ENCODE measurements at regions not wholly inside any gene's neighbourhood (a gene's known extent, or its start where the extent isn't known, plus 50 kb on each side); places are given as distances from the start of the nearest gene placed in this dataset.
A peak's percentile ranks its signal among the peaks of the same experiment; 100 is the strongest.

- no peak overlapping the region for H3K4me3 Mint-ChIP-seq
- H3K9me3 Mint-ChIP-seq, result no peaks in the 10 kb centered on the region
- H3K4me1 Mint-ChIP-seq, result peaks cover 0 to 1% (median 0%) of the 10 kb centered on the region in 3 donors
- H3K36me3 Mint-ChIP-seq, result peaks cover 2% of the 10 kb centered on the region
- no peak overlapping the region for H3K27ac Mint-ChIP-seq
- H3K27me3 Mint-ChIP-seq, result no peaks in the 10 kb centered on the region
These were observed 328.5 kb upstream of the ZEB2 start for GRCh38 chr2:144848423-144848822.

- Mint-ChIP-seq H3K4me1 (peaks cover 0 to 1% (median 0%) of the 10 kb centered on the region in 3 donors), H3K36me3 (peaks cover 2% of the 10 kb centered on the region), H3K9me3 (no peaks in the 10 kb centered on the region), H3K27ac (no peak overlapping the region), H3K4me3 (no peak overlapping the region), H3K27me3 (no peaks in the 10 kb centered on the region)
These were observed 327.6 kb upstream of the ZEB2 start for GRCh38 chr2:144847347-144848080.

GRCh38 chr2:144836635-144837350 is 316.9 kb upstream of the ZEB2 start:
- Mint-ChIP-seq H3K27me3 (no peaks in the 10 kb centered on the region), H3K4me1 (no peaks in the 10 kb centered on the region), H3K36me3 (no peaks in the 10 kb centered on the region), H3K4me3 (no peak overlapping the region), H3K27ac (no peak overlapping the region), H3K9me3 (no peaks in the 10 kb centered on the region)

GRCh38 chr2:144835634-144836350 is 315.9 kb upstream of the ZEB2 start:
- no peak overlapping the region for H3K27ac Mint-ChIP-seq
- no peaks in the 10 kb centered on the region for H3K36me3 Mint-ChIP-seq
- no peak overlapping the region for H3K4me3 Mint-ChIP-seq
- no peaks in the 10 kb centered on the region for H3K9me3 Mint-ChIP-seq
- no peaks in the 10 kb centered on the region for H3K27me3 Mint-ChIP-seq
- H3K4me1 Mint-ChIP-seq, result no peaks in the 10 kb centered on the region

GRCh38 chr2:144834998-144835633 is 315.2 kb upstream of the ZEB2 start:
- Mint-ChIP-seq H3K4me3 (no peak overlapping the region), H3K36me3 (no peaks in the 10 kb centered on the region), H3K27me3 (no peaks in the 10 kb centered on the region), H3K4me1 (no peaks in the 10 kb centered on the region), H3K27ac (no peak overlapping the region), H3K9me3 (no peaks in the 10 kb centered on the region)

- Mint-ChIP-seq H3K9me3 (no peaks in the 10 kb centered on the region), H3K27me3 (no peaks in the 10 kb centered on the region), H3K36me3 (no peaks in the 10 kb centered on the region), H3K27ac (no peak overlapping the region), H3K4me1 (no peaks in the 10 kb centered on the region), H3K4me3 (no peak overlapping the region)
These were observed 314.4 kb upstream of the ZEB2 start for GRCh38 chr2:144834363-144834762.

- Mint-ChIP-seq H3K4me1 (no peaks in the 10 kb centered on the region), H3K4me3 (no peak overlapping the region), H3K27ac (no peak overlapping the region), H3K36me3 (no peaks in the 10 kb centered on the region), H3K27me3 (no peaks in the 10 kb centered on the region), H3K9me3 (no peaks in the 10 kb centered on the region)
These were observed 313.2 kb upstream of the ZEB2 start for GRCh38 chr2:144833075-144833637.

- Mint-ChIP-seq H3K4me1 (no peaks in the 10 kb centered on the region), H3K36me3 (no peaks in the 10 kb centered on the region), H3K27ac (no peak overlapping the region), H3K4me3 (no peak overlapping the region), H3K9me3 (no peaks in the 10 kb centered on the region), H3K27me3 (no peaks in the 10 kb centered on the region)
These were observed 312.1 kb upstream of the ZEB2 start for GRCh38 chr2:144832048-144832447.

- no peaks in the 10 kb centered on the region for H3K9me3 Mint-ChIP-seq
- H3K4me1 Mint-ChIP-seq, result no peaks in the 10 kb centered on the region
- H3K27ac Mint-ChIP-seq, result no peak overlapping the region
- no peak overlapping the region for H3K4me3 Mint-ChIP-seq
- H3K36me3 Mint-ChIP-seq, result no peaks in the 10 kb centered on the region
- no peaks in the 10 kb centered on the region for H3K27me3 Mint-ChIP-seq
These were observed 310.6 kb upstream of the ZEB2 start for GRCh38 chr2:144830543-144830942.

GRCh38 chr2:144827404-144827803 is 307.5 kb upstream of the ZEB2 start:
- H3K27me3 Mint-ChIP-seq, result no peaks in the 10 kb centered on the region
- H3K4me3 Mint-ChIP-seq, result no peak overlapping the region
- no peaks in the 10 kb centered on the region for H3K36me3 Mint-ChIP-seq
- no peaks in the 10 kb centered on the region for H3K9me3 Mint-ChIP-seq
- no peaks in the 10 kb centered on the region for H3K4me1 Mint-ChIP-seq
- no peak overlapping the region for H3K27ac Mint-ChIP-seq

- no peaks in the 10 kb centered on the region for H3K27me3 Mint-ChIP-seq
- peaks cover 0 to 3% (median 2%) of the 10 kb centered on the region in 3 donors for H3K9me3 Mint-ChIP-seq
- no peaks in the 10 kb centered on the region for H3K4me1 Mint-ChIP-seq
- no peak overlapping the region for H3K27ac Mint-ChIP-seq
- H3K36me3 Mint-ChIP-seq, result peaks cover 1% of the 10 kb centered on the region
- no peak overlapping the region for H3K4me3 Mint-ChIP-seq
These were observed 306.2 kb upstream of the ZEB2 start for GRCh38 chr2:144826105-144826504.

- H3K27me3 Mint-ChIP-seq, result no peaks in the 10 kb centered on the region
- no peak overlapping the region for H3K4me3 Mint-ChIP-seq
- no peaks in the 10 kb centered on the region for H3K4me1 Mint-ChIP-seq
- H3K9me3 Mint-ChIP-seq, result peaks cover 0 to 3% (median 2%) of the 10 kb centered on the region in 3 donors
- H3K27ac Mint-ChIP-seq, result peak overlapping the region in 1 of 3 donors; percentile 0
- H3K36me3 Mint-ChIP-seq, result peaks cover 1% of the 10 kb centered on the region
These were observed 305.6 kb upstream of the ZEB2 start for GRCh38 chr2:144825331-144826020.

GRCh38 chr2:144824306-144825080 is 304.6 kb upstream of the ZEB2 start:
- H3K27me3 Mint-ChIP-seq, result no peaks in the 10 kb centered on the region
- H3K4me1 Mint-ChIP-seq, result no peaks in the 10 kb centered on the region
- H3K9me3 Mint-ChIP-seq, result peaks cover 0 to 3% (median 2%) of the 10 kb centered on the region in 3 donors
- peaks cover 1% of the 10 kb centered on the region for H3K36me3 Mint-ChIP-seq
- peak overlapping the region in 1 of 3 donors; percentile 0 for H3K27ac Mint-ChIP-seq
- H3K4me3 Mint-ChIP-seq, result no peak overlapping the region

GRCh38 chr2:144822966-144823365 is 303.0 kb upstream of the ZEB2 start:
- H3K9me3 Mint-ChIP-seq, result peaks cover 0 to 3% (median 2%) of the 10 kb centered on the region in 3 donors
- H3K36me3 Mint-ChIP-seq, result peaks cover 1% of the 10 kb centered on the region
- H3K27ac Mint-ChIP-seq, result no peak overlapping the region
- no peak overlapping the region for H3K4me3 Mint-ChIP-seq
- H3K27me3 Mint-ChIP-seq, result no peaks in the 10 kb centered on the region
- H3K4me1 Mint-ChIP-seq, result no peaks in the 10 kb centered on the region
